ENCODE measurements at regions not wholly inside any gene's neighbourhood (a gene's known extent, or its start where the extent isn't known, plus 50 kb on each side); places are given as distances from the start of the nearest gene placed in this dataset.

DNA sequence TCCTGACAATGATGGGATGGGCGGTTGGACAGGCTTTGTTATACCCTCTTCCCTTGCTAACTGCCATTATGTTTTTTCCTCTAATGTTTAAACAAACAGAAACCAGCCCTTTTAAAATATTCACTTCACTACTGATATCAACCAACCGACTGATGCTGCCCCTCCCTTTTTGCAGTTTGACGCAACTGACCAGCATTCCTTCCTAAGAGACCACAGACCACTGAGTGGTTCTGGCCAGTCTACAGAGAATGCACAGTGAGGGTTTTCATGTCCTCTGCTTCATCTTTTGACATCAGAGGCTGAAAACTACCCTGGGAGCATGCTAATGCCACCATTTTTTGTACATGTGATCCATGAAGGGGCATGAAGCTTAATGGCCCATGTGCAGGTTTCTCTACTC is 85.3 kb downstream of the CYP26B1 start:
- no peak for TF ChIP-seq EZH2phosphoT487 (IDR thresholded peaks at IDR 0.05; ENCODE audit: low read length)
- no peak for TF ChIP-seq EZH2 (optimal IDR thresholded peaks at IDR 0.05; ENCODE audit: low read depth, low read length)

All from MM.1S (cell line).